H1 (cell line): ENCODE measurements at regions not wholly inside any gene's neighbourhood (a gene's known extent, or its start where the extent isn't known, plus 50 kb on each side); places are given as distances from the start of the nearest gene placed in this dataset.

ENCODE experiments used
- CTCF ChIA-PET: fragments of 300-600 bp; sonication (Branson Sonifier 250); formaldehyde crosslinking; loops from one replicate; lab custom pipeline; 2021; ENCODE audit not compliant: partially characterized antibody; lab: Charles Lee
- POLR2A ChIA-PET: fragments of 300-600 bp; sonication (Branson Sonifier 250); formaldehyde crosslinking; loops from one replicate; lab custom pipeline; 2021; ENCODE audit warnings: inconsistent platforms; ENCODE audit not compliant: partially characterized antibody; lab: Charles Lee
- DNase-seq, 2 experiments: peaks; one replicate each; pipeline versions ENCODE4 v3.0.0 to v3.0.0-alpha.2; 2010 to 2022; ENCODE audit warnings: low spot score in 2 of 2, low read depth in 1 of 2, mixed read lengths in 1 of 2
- FAIRE-seq: peaks from 2 replicates; lab custom pipeline; 2011; peaks lifted over from hg19 to GRCh38; lab: Jason Lieb, UNC
- H2AFZ ChIP-seq: 2 replicates; pipeline ENCODE4 v1.8.1; 2012; ENCODE audit warnings: low read length, inconsistent platforms
- H2AK5ac ChIP-seq: 2 replicates; pipeline ENCODE4 v1.6.1; 2013; ENCODE audit warnings: low read depth, low read length
- H2BK120ac ChIP-seq: replicated peaks from 2 replicates; pipeline ENCODE3; 2013; ENCODE audit warnings: low read depth, low read length, inconsistent platforms
- H2BK12ac ChIP-seq: 2 replicates; pipeline ENCODE4 v1.6.1; 2013; ENCODE audit warnings: low read depth, low read length
- H2BK15ac ChIP-seq: 2 replicates; pipeline ENCODE4 v1.6.1; 2013; ENCODE audit warnings: low read length
- H2BK20ac ChIP-seq: 2 replicates; pipeline ENCODE4 v1.6.1; 2013; ENCODE audit warnings: low read length
- H2BK5ac ChIP-seq: 2 replicates; pipeline ENCODE4 v1.6.1; 2013; ENCODE audit warnings: low read depth, low read length
- H3K14ac ChIP-seq: 2 replicates; pipeline ENCODE4 v1.6.1; 2013; ENCODE audit warnings: inconsistent platforms; ENCODE audit not compliant: insufficient read length
- H3K18ac ChIP-seq: 2 replicates; pipeline ENCODE4 v1.6.1; 2013; ENCODE audit warnings: low read length; ENCODE audit errors: extremely low read depth
- H3K23ac ChIP-seq: 2 replicates; pipeline ENCODE4 v1.6.1; 2013; ENCODE audit warnings: inconsistent platforms; ENCODE audit not compliant: insufficient read length
- H3K23me2 ChIP-seq: 2 replicates; pipeline ENCODE4 v1.6.1; 2013; ENCODE audit warnings: low read depth, low read length
- H3K27ac ChIP-seq: 2 replicates; pipeline ENCODE4 v1.6.1; 2011; ENCODE audit warnings: low read depth, low read length, inconsistent platforms
- H3K27me3 ChIP-seq, 4 experiments: replicated peaks in 1 of 4; 1 replicate in 1 of 4; 2 replicates in 3 of 4; pipeline versions ENCODE4 v1.6.1 to v1.8.1; 2011 to 2013; ENCODE audit warnings: low read length in 3 of 4, mild to moderate bottlenecking in 3 of 4, inconsistent platforms in 2 of 4, mixed read lengths in 2 of 4, moderate library complexity in 1 of 4; ENCODE audit not compliant: control insufficient read depth in 3 of 4, insufficient read depth in 3 of 4; ENCODE audit errors: extremely low read depth in 1 of 4
- H3K36me3 ChIP-seq, 4 experiments: 2 replicates each; pipeline versions ENCODE4 v1.6.1 to v1.8.1; 2011 to 2013; ENCODE audit warnings: mild to moderate bottlenecking in 4 of 4, low read length in 3 of 4, moderate library complexity in 2 of 4, control low read depth in 1 of 4, inconsistent platforms in 1 of 4; ENCODE audit not compliant: insufficient read depth in 4 of 4, control insufficient read depth in 2 of 4
- H3K4ac ChIP-seq: replicated peaks from 2 replicates; pipeline ENCODE3; 2013; ENCODE audit warnings: low read length, low read depth, mixed read lengths, inconsistent platforms; ENCODE audit not compliant: insufficient read length
- H3K4me1 ChIP-seq, 4 experiments: replicated peaks in 1 of 4; 1 replicate in 1 of 4; 2 replicates in 3 of 4; pipeline versions ENCODE4 v1.6.1 to v1.8.1; 2011 to 2013; ENCODE audit warnings: low read length in 3 of 4, inconsistent platforms in 2 of 4, mixed read lengths in 1 of 4; ENCODE audit not compliant: insufficient read depth in 4 of 4, control insufficient read depth in 3 of 4
- H3K4me2 ChIP-seq, 2 experiments: 2 replicates each; pipeline versions ENCODE4 v1.6.1 to v1.8.1; 2011 to 2013; ENCODE audit warnings: low read depth in 2 of 2, low read length in 2 of 2, control low read depth in 1 of 2, inconsistent platforms in 1 of 2, mild to moderate bottlenecking in 1 of 2; ENCODE audit not compliant: insufficient read depth in 1 of 2
- H3K4me3 ChIP-seq, 4 experiments: fragments of 200-600, 300-600 bp in 1 of 4; sonication (generic), shearing (Covaris generic), sonication (Bioruptor Twin) in 1 of 4; 2 replicates each; pipeline versions ENCODE4 v1.5.1 to v1.8.1; 2011 to 2016; ENCODE audit warnings: low read length in 4 of 4, low read depth in 3 of 4, control low read depth in 2 of 4, inconsistent platforms in 2 of 4, mild to moderate bottlenecking in 2 of 4, mixed read lengths in 1 of 4, moderate library complexity in 1 of 4; ENCODE audit not compliant: insufficient read depth in 2 of 4; ENCODE audit errors: extremely low read depth in 1 of 4
- H3K56ac ChIP-seq: replicated peaks from 2 replicates; pipeline ENCODE3; 2013; ENCODE audit warnings: low read depth, mild to moderate bottlenecking, mixed read lengths, low read length, inconsistent platforms; ENCODE audit not compliant: insufficient read length
- H3K79me1 ChIP-seq: 2 replicates; pipeline ENCODE4 v1.6.1; 2013; ENCODE audit warnings: low read depth, low read length, control low read depth
- H3K79me2 ChIP-seq, 2 experiments: 2 replicates each; pipeline versions ENCODE4 v1.6.1 to v1.8.1; 2012 to 2013; ENCODE audit warnings: low read length in 2 of 2, mild to moderate bottlenecking in 2 of 2, inconsistent platforms in 1 of 2; ENCODE audit not compliant: insufficient read depth in 2 of 2, control insufficient read depth in 1 of 2
- H3K9ac ChIP-seq, 4 experiments: replicated peaks in 1 of 4; 1 replicate in 1 of 4; 2 replicates in 3 of 4; pipeline versions ENCODE4 v1.6.1 to v1.8.1; 2011 to 2013; ENCODE audit warnings: low read depth in 3 of 4, low read length in 3 of 4, control low read depth in 2 of 4, mild to moderate bottlenecking in 2 of 4, moderate library complexity in 2 of 4, inconsistent platforms in 1 of 4; ENCODE audit errors: extremely low read depth in 1 of 4
- H3K9me3 ChIP-seq, 2 experiments: 2 replicates each; pipeline versions ENCODE4 v1.6.1 to v1.8.1; 2012 to 2013; ENCODE audit warnings: mild to moderate bottlenecking in 2 of 2, moderate library complexity in 2 of 2, control low read depth in 1 of 2, inconsistent platforms in 1 of 2, low read depth in 1 of 2, low read length in 1 of 2, mixed read lengths in 1 of 2; ENCODE audit not compliant: insufficient read depth in 2 of 2
- H4K20me1 ChIP-seq, 2 experiments: replicated peaks in 1 of 2; 2 replicates each; pipeline versions ENCODE3 to v1.8.1; 2011 to 2013; ENCODE audit warnings: inconsistent platforms in 2 of 2, low read length in 2 of 2, mild to moderate bottlenecking in 1 of 2; ENCODE audit not compliant: insufficient read depth in 2 of 2, control insufficient read depth in 1 of 2
- H4K5ac ChIP-seq: 2 replicates; pipeline ENCODE4 v1.6.1; 2013; ENCODE audit warnings: low read length, low read depth, mixed read lengths, inconsistent platforms; ENCODE audit not compliant: insufficient read length
- H4K8ac ChIP-seq: 2 replicates; pipeline ENCODE4 v1.8.0; 2013; ENCODE audit warnings: mild to moderate bottlenecking, moderate library complexity, low read length, inconsistent platforms; ENCODE audit not compliant: insufficient read depth; ENCODE audit errors: extremely low read depth
- H4K91ac ChIP-seq: replicated peaks from 2 replicates; pipeline ENCODE3; 2013; ENCODE audit warnings: low read length, mixed read lengths, inconsistent platforms; ENCODE audit not compliant: insufficient read length
- ATF3 ChIP-seq: IDR thresholded peaks from 2 replicates; pipeline ENCODE4 v1.6.1; 2011; ENCODE audit warnings: low read depth, mild to moderate bottlenecking, low read length; ENCODE audit not compliant: insufficient read depth
- BACH1 ChIP-seq: IDR thresholded peaks from 2 replicates; pipeline ENCODE4 v1.6.1; 2012; ENCODE audit warnings: low read length, improper control_type of control experiment
- GTF2F1 ChIP-seq: IDR thresholded peaks from 2 replicates; pipeline ENCODE4 v1.6.1; 2012; ENCODE audit warnings: low read depth, low read length, improper control_type of control experiment, borderline replicate concordance
- KDM5A ChIP-seq: fragments of 200-600 bp; IDR thresholded peaks from 2 replicates; pipeline ENCODE4 v1.7.1; 2012; ENCODE audit warnings: mild to moderate bottlenecking, low read length, inconsistent platforms, mixed read lengths
- NANOG ChIP-seq: IDR thresholded peaks from 2 replicates; pipeline ENCODE4 v1.6.1; 2011; ENCODE audit warnings: low read length, low read depth, mild to moderate bottlenecking, inconsistent platforms; ENCODE audit not compliant: insufficient read depth, poor library complexity, severe bottlenecking
- POLR2AphosphoS5 ChIP-seq: IDR thresholded peaks from 2 replicates; pipeline ENCODE4 v1.6.1; 2011; ENCODE audit warnings: low read depth, low read length
- POU5F1 ChIP-seq: IDR thresholded peaks from 2 replicates; pipeline ENCODE4 v1.6.1; 2011; ENCODE audit warnings: low read depth, mild to moderate bottlenecking, low read length, moderate library complexity
- SRF ChIP-seq: IDR thresholded peaks from 2 replicates; pipeline ENCODE4 v1.6.1; 2011; ENCODE audit warnings: mild to moderate bottlenecking, low read depth, low read length, moderate library complexity
- TAF7 ChIP-seq: optimal IDR thresholded peaks from 2 replicates; pipeline ENCODE3; 2011; ENCODE audit warnings: low read depth, mild to moderate bottlenecking, inconsistent platforms, low read length, moderate library complexity, borderline replicate concordance
- TEAD4 ChIP-seq: IDR thresholded peaks from 2 replicates; pipeline ENCODE4 v1.6.1; 2012; ENCODE audit warnings: low read depth, low read length, inconsistent platforms, mixed read lengths
- WGBS, 2 experiments: shearing (Covaris generic) in 1 of 2; methylation state at CpG; one replicate each; pipeline versions ENCODE4 v1.1.6 to v1.1.7; 2013 to 2015; ENCODE audit warnings: low lambda C conversion rate in 2 of 2, mixed read lengths in 2 of 2, inconsistent platforms in 1 of 2, low coverage in 1 of 2, missing lambda C conversion rate in 1 of 2; ENCODE audit not compliant: insufficient replicate concordance in 2 of 2, insufficient coverage in 1 of 2, insufficient read length in 1 of 2; ENCODE audit errors: extremely low coverage in 1 of 2, missing lambda C conversion rate in 1 of 2; 5-methylcytosine and 5-hydroxymethylcytosine counted together
- TF ChIP-seq, protein P1 (sequence below): IDR thresholded peaks from 2 replicates; pipeline ENCODE4 v1.6.1; 2012; ENCODE audit warnings: low read length, inconsistent platforms
- TF ChIP-seq, protein P2 (sequence below): IDR thresholded peaks from 2 replicates; pipeline ENCODE4 v1.6.1; 2012; ENCODE audit warnings: inconsistent platforms

GRCh38 chr18:47577520-47577919 lies 326.1 kb upstream of the SKOR2 start:
- Histone ChIP-seq H3K9ac (no peak overlapping the region), H3K14ac (no peak overlapping the region)
- WGBS, 2 experiments = 50% methylated on average over 7 of the region's 7 CpGs; no CpG with 5 or more reads in 1 of the 2 experiments
- TF ChIP-seq NANOG (no peak), POU5F1 (no peak), TEAD4 (no peak), ATF3 (0 out of 2 replicates have a peak, but pooled peaks have one; percentile 32), SRF (no peak), KDM5A (no peak), TAF7 (no peak), GTF2F1 (no peak), BACH1 (no peak), POLR2AphosphoS5 (no peak)
- TF ChIP-seq, protein P1, sequence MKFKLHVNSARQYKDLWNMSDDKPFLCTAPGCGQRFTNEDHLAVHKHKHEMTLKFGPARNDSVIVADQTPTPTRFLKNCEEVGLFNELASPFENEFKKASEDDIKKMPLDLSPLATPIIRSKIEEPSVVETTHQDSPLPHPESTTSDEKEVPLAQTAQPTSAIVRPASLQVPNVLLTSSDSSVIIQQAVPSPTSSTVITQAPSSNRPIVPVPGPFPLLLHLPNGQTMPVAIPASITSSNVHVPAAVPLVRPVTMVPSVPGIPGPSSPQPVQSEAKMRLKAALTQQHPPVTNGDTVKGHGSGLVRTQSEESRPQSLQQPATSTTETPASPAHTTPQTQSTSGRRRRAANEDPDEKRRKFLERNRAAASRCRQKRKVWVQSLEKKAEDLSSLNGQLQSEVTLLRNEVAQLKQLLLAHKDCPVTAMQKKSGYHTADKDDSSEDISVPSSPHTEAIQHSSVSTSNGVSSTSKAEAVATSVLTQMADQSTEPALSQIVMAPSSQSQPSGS = no peak
- TF ChIP-seq, protein P2, sequence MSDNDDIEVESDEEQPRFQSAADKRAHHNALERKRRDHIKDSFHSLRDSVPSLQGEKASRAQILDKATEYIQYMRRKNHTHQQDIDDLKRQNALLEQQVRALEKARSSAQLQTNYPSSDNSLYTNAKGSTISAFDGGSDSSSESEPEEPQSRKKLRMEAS = peak; percentile 60

More at GRCh38 chr18:47577520-47577919, 326.1 kb upstream of the SKOR2 start:
- peak overlapping the region; percentile 75 for H3K18ac ChIP-seq
- no peak for DNase-seq
- no peak overlapping the region for H2BK120ac ChIP-seq
- H3K4me1 ChIP-seq = peaks cover 3 to 9% (median 6%) of the 10 kb centered on the region in 4 experiments
- H4K20me1 ChIP-seq = no peaks in the 10 kb centered on the region
- H3K4me2 ChIP-seq = peak overlapping the region in 1 of 2 experiments; percentile 15; a peak in 1 of 4 replicates
- H3K79me1 ChIP-seq = no peaks in the 10 kb centered on the region
- no peak overlapping the region for H3K56ac ChIP-seq
- no peak overlapping the region for H3K4me3 ChIP-seq
- H2BK20ac ChIP-seq = no peak overlapping the region
- H3K27ac ChIP-seq = no peak overlapping the region
- peak overlapping the region; percentile 90 for H2AFZ ChIP-seq
- H4K8ac ChIP-seq = peak overlapping the region; percentile 4; the same call in 1 of the 2 replicates
- no peak overlapping the region for H4K5ac ChIP-seq
- no peaks in the 10 kb centered on the region for H3K79me2 ChIP-seq
- peak overlapping the region; percentile 45 for H3K4ac ChIP-seq
- H3K36me3 ChIP-seq = no peaks in the 10 kb centered on the region
- POLR2A ChIA-PET = interaction anchor here (1.0 to 2.0 kb wide), 2 partner anchors 13 to 17 kb away, joined by 4 to 5 read pairs; no protein-coding TSS in a partner anchor
- no peak overlapping the region for H3K23ac ChIP-seq
- no peak overlapping the region for H2AK5ac ChIP-seq
- H4K91ac ChIP-seq = no peak overlapping the region
- CTCF ChIA-PET = interaction anchor here (1.2 to 3.7 kb wide), 6 partner anchors 13 to 179 kb away, joined by 4 to 13 read pairs (median 7); no protein-coding TSS in a partner anchor
- H2BK12ac ChIP-seq = peak overlapping the region; percentile 70; the same call in 1 of the 2 replicates
- no peaks in the 10 kb centered on the region for H3K9me3 ChIP-seq
- H2BK5ac ChIP-seq = no peak overlapping the region
- no peaks in the 10 kb centered on the region for H3K23me2 ChIP-seq
- no peaks in the 10 kb centered on the region; a peak in 1 of 7 replicates for H3K27me3 ChIP-seq
- H2BK15ac ChIP-seq = no peak overlapping the region
- peak; percentile 72 for FAIRE-seq
